Neuronal stem cell (in vitro differentiated cells): ENCODE measurements at regions not wholly inside any gene's neighbourhood (a gene's known extent, or its start where the extent isn't known, plus 50 kb on each side); places are given as distances from the start of the nearest gene placed in this dataset.
"Not testable (repeated sequence)": the region's sequence is repeated elsewhere in the genome, so short reads cannot be mapped to it uniquely, and the experiment has no call there.

Experiments used
- DNase-seq: peaks from one replicate; pipeline ENCODE4 v3.0.0-alpha.2; 2013; ENCODE audit warnings: low spot score
- H2AFZ ChIP-seq: one replicate; pipeline ENCODE4 v1.6.1; 2013; ENCODE audit warnings: mild to moderate bottlenecking, low read length, inconsistent platforms
- H2AK5ac ChIP-seq: 2 replicates; pipeline ENCODE4 v1.6.1; 2013; ENCODE audit warnings: low read depth, mild to moderate bottlenecking, inconsistent platforms, low read length, moderate library complexity, mixed read lengths
- H2BK120ac ChIP-seq: 2 replicates; pipeline ENCODE4 v1.6.1; 2013; ENCODE audit warnings: low read depth, mild to moderate bottlenecking, inconsistent platforms, low read length, moderate library complexity, mixed read lengths
- H2BK12ac ChIP-seq: one replicate; pipeline ENCODE4 v1.6.1; 2013; ENCODE audit warnings: low read length, inconsistent platforms
- H2BK15ac ChIP-seq: 2 replicates; pipeline ENCODE4 v1.6.1; 2013; ENCODE audit warnings: mild to moderate bottlenecking, low read length, inconsistent platforms, mixed read lengths
- H2BK5ac ChIP-seq: one replicate; pipeline ENCODE4 v1.6.1; 2013; ENCODE audit warnings: inconsistent platforms, mild to moderate bottlenecking, low read length, moderate library complexity
- H3K14ac ChIP-seq: one replicate; pipeline ENCODE4 v1.6.1; 2013; ENCODE audit warnings: low read length, inconsistent platforms
- H3K18ac ChIP-seq: 2 replicates; pipeline ENCODE4 v1.6.1; 2013; ENCODE audit warnings: low read length, inconsistent platforms
- H3K23ac ChIP-seq: 2 replicates; pipeline ENCODE4 v1.6.1; 2013; ENCODE audit warnings: low read depth, mild to moderate bottlenecking, mixed read lengths, low read length, inconsistent platforms; ENCODE audit not compliant: poor library complexity
- H3K27ac ChIP-seq: replicated peaks from 3 replicates; pipeline ENCODE4 v1.5.1; 2013; ENCODE audit warnings: low read length, inconsistent platforms
- H3K27me3 ChIP-seq, 3 experiments: 2 replicates each; pipeline ENCODE4 v1.6.1; 2013; ENCODE audit warnings: low read length in 3 of 3, mild to moderate bottlenecking in 2 of 3, inconsistent platforms in 1 of 3, low read depth in 1 of 3, mixed read lengths in 1 of 3, moderate library complexity in 1 of 3; ENCODE audit not compliant: control insufficient read depth in 3 of 3, insufficient read depth in 3 of 3
- H3K36me3 ChIP-seq, 2 donors: replicated peaks in 1 of 2; 2 replicates each; pipeline ENCODE4 v1.6.1; 2013; ENCODE audit warnings: low read length in 2 of 2; ENCODE audit not compliant: control insufficient read depth in 2 of 2, insufficient read depth in 2 of 2
- H3K4ac ChIP-seq: 2 replicates; pipeline ENCODE4 v1.6.1; 2013; ENCODE audit warnings: inconsistent platforms, mild to moderate bottlenecking, low read length, moderate library complexity
- H3K4me1 ChIP-seq, 2 donors: 1 replicate in 1 of 2; 2 replicates in 1 of 2; pipeline ENCODE4 v1.6.1; 2013; ENCODE audit warnings: low read length in 2 of 2, low read depth in 1 of 2; ENCODE audit not compliant: control insufficient read depth in 2 of 2, insufficient read depth in 1 of 2
- H3K4me2 ChIP-seq: one replicate; pipeline ENCODE4 v1.6.1; 2013; ENCODE audit warnings: mild to moderate bottlenecking, low read length, inconsistent platforms; ENCODE audit not compliant: insufficient read depth, poor library complexity, severe bottlenecking
- H3K4me3 ChIP-seq, 2 donors: 2 replicates each; pipeline ENCODE4 v1.5.1; 2013; ENCODE audit warnings: low read length in 2 of 2, mild to moderate bottlenecking in 2 of 2, inconsistent platforms in 1 of 2, moderate library complexity in 1 of 2
- H3K79me1 ChIP-seq: one replicate; pipeline ENCODE4 v1.6.1; 2013; ENCODE audit warnings: low read depth, mild to moderate bottlenecking, inconsistent platforms, low read length, moderate library complexity
- H3K9ac ChIP-seq: one replicate; pipeline ENCODE4 v1.6.1; 2013; ENCODE audit warnings: mild to moderate bottlenecking, low read depth, low read length, inconsistent platforms; ENCODE audit not compliant: poor library complexity
- H3K9me3 ChIP-seq, 2 donors: replicated peaks in 1 of 2; 2 replicates each; pipeline versions ENCODE3 to v1.6.1; 2013; ENCODE audit warnings: low read length in 2 of 2, mild to moderate bottlenecking in 2 of 2, inconsistent platforms in 1 of 2, low read depth in 1 of 2, mixed read lengths in 1 of 2, moderate library complexity in 1 of 2; ENCODE audit not compliant: control insufficient read depth in 2 of 2, insufficient read depth in 1 of 2
- H4K8ac ChIP-seq: one replicate; pipeline ENCODE4 v1.6.1; 2013; ENCODE audit warnings: low read depth, mild to moderate bottlenecking, inconsistent platforms, low read length, moderate library complexity
- H4K91ac ChIP-seq: one replicate; pipeline ENCODE4 v1.6.1; 2013; ENCODE audit warnings: low read length, low read depth, mild to moderate bottlenecking, inconsistent platforms; ENCODE audit not compliant: poor library complexity
- WGBS, 2 donors: extraction: QIAGEN DNeasy Blood & Tissue Kit; methylation state at CpG; one replicate each; pipeline ENCODE4 v1.1.7; 2013; ENCODE audit warnings: missing lambda C conversion rate in 2 of 2, mixed read lengths in 1 of 2; ENCODE audit not compliant: insufficient read length in 2 of 2, insufficient replicate concordance in 1 of 2; ENCODE audit errors: extremely low coverage in 2 of 2; 5-methylcytosine and 5-hydroxymethylcytosine counted together

DNA sequence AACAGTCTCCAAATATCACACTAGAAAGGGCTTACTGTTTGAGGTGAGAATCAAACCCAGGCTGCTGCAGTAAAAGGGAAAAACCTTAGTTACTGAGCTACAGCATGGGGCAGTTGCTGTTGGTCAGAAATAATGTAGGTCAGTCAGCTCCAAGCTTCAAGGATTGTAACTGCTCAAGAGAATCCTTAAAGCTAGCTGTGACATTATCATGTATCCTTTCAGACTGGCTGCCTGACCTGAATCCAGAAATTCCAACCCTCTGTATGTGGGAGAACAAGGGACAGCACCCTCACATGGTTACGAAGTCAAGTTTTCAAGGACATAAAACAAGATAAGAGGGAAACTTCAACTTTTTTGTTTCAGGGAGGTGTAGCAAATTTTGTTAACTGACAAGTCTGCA is 365.9 kb upstream of the NPAP1 start:
- not testable (repeated sequence) for H3K23ac ChIP-seq, H2BK120ac ChIP-seq, H2BK12ac ChIP-seq, H2AFZ ChIP-seq, H2BK15ac ChIP-seq, DNase-seq, H3K4ac ChIP-seq, H2AK5ac ChIP-seq, H3K4me1 ChIP-seq, H3K36me3 ChIP-seq, H2BK5ac ChIP-seq, H3K9me3 ChIP-seq, H4K91ac ChIP-seq, H4K8ac ChIP-seq, H3K79me1 ChIP-seq, H3K18ac ChIP-seq, H3K27ac ChIP-seq, H3K27me3 ChIP-seq, H3K14ac ChIP-seq, H3K9ac ChIP-seq, H3K4me3 ChIP-seq, H3K4me2 ChIP-seq
- no CpG with 5 or more reads among the region's 1 CpG for WGBS, 2 donors

DNA sequence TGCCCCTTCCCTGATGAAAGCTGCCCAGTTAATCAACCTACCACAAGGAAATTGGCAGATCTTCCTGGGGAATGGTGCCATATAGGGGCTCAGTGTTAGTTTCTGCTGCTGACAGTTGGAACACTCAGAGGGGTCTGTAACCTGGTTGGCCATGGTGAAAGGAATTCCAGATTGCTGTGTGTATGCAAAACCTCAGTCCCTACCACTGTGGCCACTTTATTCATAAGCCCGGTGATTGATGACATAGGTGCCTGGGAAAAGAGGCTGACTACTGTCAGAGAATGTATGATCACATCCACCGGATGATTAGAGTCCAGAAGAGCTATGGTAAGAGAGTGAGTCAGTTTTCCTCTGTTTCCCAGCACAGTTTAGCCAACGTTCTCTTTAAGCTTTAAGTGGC is 363.9 kb upstream of the NPAP1 start:
- H3K18ac ChIP-seq, DNase-seq, H3K36me3 ChIP-seq, H3K4me1 ChIP-seq, H3K27me3 ChIP-seq, H2BK12ac ChIP-seq, H3K23ac ChIP-seq, H4K91ac ChIP-seq, H3K14ac ChIP-seq, H3K9ac ChIP-seq, H2BK5ac ChIP-seq, H2AFZ ChIP-seq, H2AK5ac ChIP-seq, H3K4me3 ChIP-seq, H2BK15ac ChIP-seq, H3K79me1 ChIP-seq, H2BK120ac ChIP-seq, H3K4me2 ChIP-seq, H3K4ac ChIP-seq, H3K27ac ChIP-seq, H3K9me3 ChIP-seq, H4K8ac ChIP-seq: not testable (repeated sequence)
- WGBS, 2 donors: no CpG with 5 or more reads among the region's 3 CpGs

DNA sequence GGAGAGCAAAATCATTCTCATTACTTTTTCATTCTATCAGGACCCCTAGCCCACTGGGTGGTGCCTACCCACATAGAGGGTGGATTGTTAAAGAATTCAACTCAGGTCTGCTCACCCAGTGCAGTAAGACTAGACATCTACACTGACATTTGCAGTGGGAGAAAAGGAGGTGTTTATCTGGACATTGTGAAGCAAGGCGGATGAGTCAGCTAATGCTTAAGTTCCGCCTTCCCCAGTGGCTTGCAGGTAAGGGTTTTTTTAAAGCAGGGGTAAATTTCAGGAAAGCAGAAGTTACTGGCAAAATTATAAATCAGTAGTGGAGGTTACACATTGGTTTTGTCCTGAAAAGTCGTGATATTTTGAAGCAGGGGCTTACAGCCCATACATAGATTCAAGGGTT is 359.2 kb upstream of the NPAP1 start:
- not testable (repeated sequence) for H4K8ac ChIP-seq, H3K4me1 ChIP-seq, H3K36me3 ChIP-seq, H2AFZ ChIP-seq, H3K4me2 ChIP-seq, H3K9me3 ChIP-seq, H3K14ac ChIP-seq, DNase-seq, H4K91ac ChIP-seq, H3K27me3 ChIP-seq, H2BK15ac ChIP-seq, H3K4me3 ChIP-seq, H3K79me1 ChIP-seq, H2AK5ac ChIP-seq, H3K27ac ChIP-seq, H2BK120ac ChIP-seq, H2BK12ac ChIP-seq, H3K18ac ChIP-seq, H3K23ac ChIP-seq, H2BK5ac ChIP-seq, H3K4ac ChIP-seq, H3K9ac ChIP-seq
- WGBS, 2 donors: no CpG with 5 or more reads among the region's 3 CpGs

DNA sequence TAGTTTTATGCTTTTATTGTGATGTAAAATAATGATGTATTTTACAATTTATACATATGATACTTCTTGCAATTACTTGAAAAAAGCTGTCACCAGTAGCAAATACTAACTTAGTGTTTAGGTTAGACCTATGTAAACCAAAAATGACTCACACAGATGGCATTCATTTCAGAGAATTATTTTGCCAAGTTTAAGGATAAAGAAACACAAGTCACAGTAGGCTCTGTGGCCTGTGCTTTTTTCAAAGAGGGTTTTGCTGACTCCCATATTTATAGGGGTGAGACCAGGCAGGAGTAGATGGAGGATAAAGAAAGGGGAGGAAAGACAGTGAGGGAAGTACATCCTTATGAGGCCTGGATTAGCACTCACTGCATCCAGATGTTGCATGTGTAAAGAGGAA is 356.6 kb upstream of the NPAP1 start:
- no peak overlapping the region for H2BK15ac ChIP-seq

More for the DNA sequence above, 356.6 kb upstream of the NPAP1 start:
- H2AK5ac ChIP-seq: no peak overlapping the region
- peak overlapping the region; percentile 22 for H2AFZ ChIP-seq
- H2BK12ac ChIP-seq: no peak overlapping the region
- no peak overlapping the region for H2BK5ac ChIP-seq
- no peaks in the 10 kb centered on the region for H3K36me3 ChIP-seq
- H3K27ac ChIP-seq: no peak overlapping the region
- no peaks in the 10 kb centered on the region for H3K27me3 ChIP-seq
- H3K9me3 ChIP-seq: no peaks in the 10 kb centered on the region
- no peaks in the 10 kb centered on the region for H3K79me1 ChIP-seq
- no peak overlapping the region for H3K23ac ChIP-seq
- no peak overlapping the region for H2BK120ac ChIP-seq
- no peak overlapping the region for H4K8ac ChIP-seq
- H3K14ac ChIP-seq: no peak overlapping the region
- H3K4me3 ChIP-seq: no peak overlapping the region
- H3K4ac ChIP-seq: no peak overlapping the region
- no peaks in the 10 kb centered on the region for H3K4me1 ChIP-seq
- no peak for DNase-seq
- H3K4me2 ChIP-seq: no peak overlapping the region
- H4K91ac ChIP-seq: no peak overlapping the region
- no peak overlapping the region for H3K18ac ChIP-seq
- no peak overlapping the region for H3K9ac ChIP-seq
